Ishikawa (cell line): ENCODE measurements at regions not wholly inside any gene's neighbourhood (a gene's known extent, or its start where the extent isn't known, plus 50 kb on each side); places are given as distances from the start of the nearest gene placed in this dataset.

Experiments used
- CEBPB ChIP-seq: IDR thresholded peaks from 2 replicates; pipeline ENCODE4 v1.6.1; 2012
- CREB1 ChIP-seq: IDR thresholded peaks from 2 replicates; pipeline ENCODE4 v1.6.1; 2012; ENCODE audit warnings: low read depth
- EGR1 ChIP-seq: IDR thresholded peaks from 2 replicates; pipeline ENCODE4 v1.6.1; 2012
- EP300 ChIP-seq: IDR thresholded peaks from 2 replicates; pipeline ENCODE4 v1.6.1; 2012; ENCODE audit warnings: borderline replicate concordance
- MAX ChIP-seq: IDR thresholded peaks from 2 replicates; pipeline ENCODE4 v1.6.1; 2012
- ZBTB7A ChIP-seq: IDR thresholded peaks from 2 replicates; pipeline ENCODE4 v1.6.1; 2012; ENCODE audit warnings: low read depth

GRCh38 chr6:113701552-113702254 is 155.4 kb upstream of the MARCKS start:
- TF ChIP-seq CREB1 (no peak), MAX (no peak), EP300 (no peak), EGR1 (no peak), CEBPB (no peak), ZBTB7A (no peak)
